Ishikawa (cell line): ENCODE measurements at regions not wholly inside any gene's neighbourhood (a gene's known extent, or its start where the extent isn't known, plus 50 kb on each side); places are given as distances from the start of the nearest gene placed in this dataset.

Experiments
- CEBPB ChIP-seq: IDR thresholded peaks from 2 replicates; pipeline ENCODE4 v1.6.1; 2012
- EGR1 ChIP-seq: IDR thresholded peaks from 2 replicates; pipeline ENCODE4 v1.6.1; 2012
- EP300 ChIP-seq: IDR thresholded peaks from 2 replicates; pipeline ENCODE4 v1.6.1; 2012; ENCODE audit warnings: borderline replicate concordance
- FOXM1 ChIP-seq: IDR thresholded peaks from 2 replicates; pipeline ENCODE4 v1.6.1; 2012; ENCODE audit warnings: low read depth, borderline replicate concordance
- MAX ChIP-seq: IDR thresholded peaks from 2 replicates; pipeline ENCODE4 v1.6.1; 2012
- RAD21 ChIP-seq: IDR thresholded peaks from 2 replicates; pipeline ENCODE4 v1.6.1; 2012; ENCODE audit warnings: low read depth
- TAF1 ChIP-seq: IDR thresholded peaks from 2 replicates; pipeline ENCODE4 v1.6.1; 2012; ENCODE audit warnings: low read depth, mild to moderate bottlenecking
- YY1 ChIP-seq: IDR thresholded peaks from 2 replicates; pipeline ENCODE4 v1.6.1; 2012; ENCODE audit warnings: low read depth
- ZBTB7A ChIP-seq: IDR thresholded peaks from 2 replicates; pipeline ENCODE4 v1.6.1; 2012; ENCODE audit warnings: low read depth
- TF ChIP-seq, protein P1 (sequence below): IDR thresholded peaks from 2 replicates; pipeline ENCODE4 v1.6.1; 2012

GRCh38 chr5:23105021-23105420 lies 251.9 kb upstream of the CDH12 start:
- TF ChIP-seq EGR1 = no peak
- TF ChIP-seq TAF1 = no peak
- no peak for TF ChIP-seq FOXM1
- no peak for TF ChIP-seq RAD21
- TF ChIP-seq CEBPB = no peak
- TF ChIP-seq ZBTB7A = no peak
- no peak for TF ChIP-seq YY1
- no peak for TF ChIP-seq EP300
- TF ChIP-seq, protein P1, sequence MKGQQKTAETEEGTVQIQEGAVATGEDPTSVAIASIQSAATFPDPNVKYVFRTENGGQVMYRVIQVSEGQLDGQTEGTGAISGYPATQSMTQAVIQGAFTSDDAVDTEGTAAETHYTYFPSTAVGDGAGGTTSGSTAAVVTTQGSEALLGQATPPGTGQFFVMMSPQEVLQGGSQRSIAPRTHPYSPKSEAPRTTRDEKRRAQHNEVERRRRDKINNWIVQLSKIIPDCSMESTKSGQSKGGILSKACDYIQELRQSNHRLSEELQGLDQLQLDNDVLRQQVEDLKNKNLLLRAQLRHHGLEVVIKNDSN = no peak
- TF ChIP-seq MAX = no peak
